Prostate gland (tissue), 2 donors: ENCODE measurements at regions not wholly inside any gene's neighbourhood (a gene's known extent, or its start where the extent isn't known, plus 50 kb on each side); places are given as distances from the start of the nearest gene placed in this dataset.

ENCODE experiments used
- DNase-seq: peaks from one replicate; pipeline ENCODE4 v3.0.0-alpha.2; 2019; ENCODE audit warnings: low spot score
- H3K27ac ChIP-seq, 2 donors: fragments of 200-600 bp; sonication (generic); 2 replicates each; pipeline ENCODE4 v1.5.1; 2017 to 2019
- H3K27me3 ChIP-seq: fragments of 200-600 bp; sonication (generic); replicated peaks from 2 replicates; pipeline ENCODE4 v1.5.1; 2019; ENCODE audit not compliant: insufficient read depth
- H3K36me3 ChIP-seq, 2 donors: fragments of 200-600 bp; sonication (generic); 1 replicate in 1 of 2; 2 replicates in 1 of 2; pipeline versions ENCODE4 v1.5.1 to v1.8.1; 2017 to 2019
- H3K4me1 ChIP-seq: fragments of 200-600 bp; sonication (generic); replicated peaks from 2 replicates; pipeline ENCODE4 v1.5.1; 2019
- H3K4me3 ChIP-seq, 2 donors: fragments of 200-600 bp; sonication (generic); 2 replicates each; pipeline ENCODE4 v1.5.1; 2017 to 2019
- H3K9me3 ChIP-seq: fragments of 200-600 bp; sonication (generic); 2 replicates; pipeline ENCODE4 v1.5.1; 2017
- POLR2A ChIP-seq: fragments of 450-650 bp; IDR thresholded peaks from one replicate; pipeline ENCODE4 v1.6.1; 2016; ENCODE audit warnings: antibody characterized with exemption, mild to moderate bottlenecking
- POLR2AphosphoS5 ChIP-seq: sonication (generic); formaldehyde crosslinking; IDR thresholded peaks from one replicate; pipeline ENCODE4 v1.6.1; 2017; ENCODE audit warnings: antibody characterized with exemption
- WGBS: methylation state at CpG from one replicate; pipeline ENCODE4 v1.1.5; 2018; 5-methylcytosine and 5-hydroxymethylcytosine counted together
- intact Hi-C: fragments of 100-400 bp; cut with DNase I; formaldehyde crosslinking; loops from one replicate; pipeline ENCODE4 v1.14.2; 2022
- TF ChIP-seq, protein P1 (sequence below), 4 experiments: fragments of 200-600 bp in 2 of 4; fragments of 450-650 bp in 2 of 4; sonication (generic) in 2 of 4; IDR thresholded peaks; 1 replicate in 3 of 4; 2 replicates in 1 of 4; pipeline ENCODE4 v1.5.1; 2016 to 2019; ENCODE audit warnings: antibody characterized with exemption in 4 of 4, mild to moderate bottlenecking in 2 of 4, moderate library complexity in 2 of 4

- no peak for DNase-seq
- H3K36me3 ChIP-seq: no peaks in the 10 kb centered on the region
- no peak for TF ChIP-seq POLR2A
- TF ChIP-seq POLR2AphosphoS5: no peak
- TF ChIP-seq, protein P1, sequence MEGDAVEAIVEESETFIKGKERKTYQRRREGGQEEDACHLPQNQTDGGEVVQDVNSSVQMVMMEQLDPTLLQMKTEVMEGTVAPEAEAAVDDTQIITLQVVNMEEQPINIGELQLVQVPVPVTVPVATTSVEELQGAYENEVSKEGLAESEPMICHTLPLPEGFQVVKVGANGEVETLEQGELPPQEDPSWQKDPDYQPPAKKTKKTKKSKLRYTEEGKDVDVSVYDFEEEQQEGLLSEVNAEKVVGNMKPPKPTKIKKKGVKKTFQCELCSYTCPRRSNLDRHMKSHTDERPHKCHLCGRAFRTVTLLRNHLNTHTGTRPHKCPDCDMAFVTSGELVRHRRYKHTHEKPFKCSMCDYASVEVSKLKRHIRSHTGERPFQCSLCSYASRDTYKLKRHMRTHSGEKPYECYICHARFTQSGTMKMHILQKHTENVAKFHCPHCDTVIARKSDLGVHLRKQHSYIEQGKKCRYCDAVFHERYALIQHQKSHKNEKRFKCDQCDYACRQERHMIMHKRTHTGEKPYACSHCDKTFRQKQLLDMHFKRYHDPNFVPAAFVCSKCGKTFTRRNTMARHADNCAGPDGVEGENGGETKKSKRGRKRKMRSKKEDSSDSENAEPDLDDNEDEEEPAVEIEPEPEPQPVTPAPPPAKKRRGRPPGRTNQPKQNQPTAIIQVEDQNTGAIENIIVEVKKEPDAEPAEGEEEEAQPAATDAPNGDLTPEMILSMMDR (IDR thresholded peaks at IDR 0.05): no peak
- H3K9me3 ChIP-seq: no peaks in the 10 kb centered on the region
- whole genome bisulfite sequencing: 65% methylated on average over 8 of the region's 8 CpGs
- H3K27ac ChIP-seq: no peak overlapping the region
- no peak overlapping the region for H3K4me3 ChIP-seq
- no peaks in the 10 kb centered on the region for H3K4me1 ChIP-seq
- no peaks in the 10 kb centered on the region for H3K27me3 ChIP-seq
- intact Hi-C loops: no loop called here
Observed at GRCh38 chr2:45220227-45220626, 211.0 kb upstream of the SIX2 start.

DNA sequence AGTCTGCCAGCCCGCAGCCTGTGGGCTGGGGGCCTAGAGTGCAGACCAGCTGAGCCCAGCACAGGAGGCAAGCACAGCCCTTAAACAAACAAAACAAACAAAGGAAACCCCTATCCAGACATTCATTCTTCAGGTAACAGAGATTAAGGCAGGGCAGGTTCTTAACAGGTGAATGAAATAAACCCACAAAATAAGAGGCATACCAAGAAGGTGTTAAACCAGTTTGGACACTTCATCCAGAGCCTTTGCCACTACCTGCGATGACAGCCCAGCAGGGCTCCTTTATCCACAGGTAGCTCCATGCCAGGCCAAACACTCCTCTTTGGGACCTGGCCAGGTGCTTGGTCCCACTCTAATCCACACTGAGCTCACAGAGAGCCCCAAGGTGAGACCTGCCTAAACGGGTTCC, 209.7 kb upstream of the SIX2 start:
- H3K4me1 ChIP-seq: no peaks in the 10 kb centered on the region
- H3K27ac ChIP-seq: no peak overlapping the region
- no peaks in the 10 kb centered on the region for H3K36me3 ChIP-seq
- H3K9me3 ChIP-seq: no peaks in the 10 kb centered on the region
- peak; percentile 43 for DNase-seq
- no peak overlapping the region for H3K4me3 ChIP-seq
- intact Hi-C loops: no loop called here
- TF ChIP-seq POLR2A (no peak), POLR2AphosphoS5 (peak; percentile 43)
- no peaks in the 10 kb centered on the region for H3K27me3 ChIP-seq
- WGBS: 28% methylated on average over 3 of the region's 3 CpGs

DNA sequence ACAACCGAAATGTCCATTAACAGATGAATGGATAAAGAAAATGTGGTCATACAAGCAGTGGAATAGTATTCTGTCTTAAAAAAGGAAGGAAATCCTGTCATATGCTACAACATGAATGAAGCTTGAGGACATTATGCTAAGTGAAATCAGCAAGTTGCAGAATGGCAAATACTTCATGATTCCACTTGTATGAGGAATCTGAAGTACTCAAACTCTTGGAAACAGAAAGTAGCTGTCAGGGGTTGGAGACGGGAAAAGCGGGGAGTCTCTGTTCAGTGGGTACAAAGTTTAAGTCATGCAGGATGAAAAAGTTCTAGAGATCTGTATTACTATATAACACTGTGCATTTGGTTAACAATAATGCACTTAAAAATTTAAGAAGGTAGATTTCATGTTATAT, 209.0 kb upstream of the SIX2 start:
- Histone ChIP-seq H3K36me3 (no peaks in the 10 kb centered on the region), H3K4me1 (no peaks in the 10 kb centered on the region), H3K9me3 (no peaks in the 10 kb centered on the region), H3K4me3 (no peak overlapping the region), H3K27me3 (no peaks in the 10 kb centered on the region), H3K27ac (no peak overlapping the region)
- intact Hi-C loops: no loop called here
- TF ChIP-seq POLR2AphosphoS5 (no peak), POLR2A (no peak)
- TF ChIP-seq, protein P1 (IDR thresholded peaks at IDR 0.05): no peak
- no peak for DNase-seq
- WGBS: 98% methylated on average over 3 of the region's 3 CpGs

DNA sequence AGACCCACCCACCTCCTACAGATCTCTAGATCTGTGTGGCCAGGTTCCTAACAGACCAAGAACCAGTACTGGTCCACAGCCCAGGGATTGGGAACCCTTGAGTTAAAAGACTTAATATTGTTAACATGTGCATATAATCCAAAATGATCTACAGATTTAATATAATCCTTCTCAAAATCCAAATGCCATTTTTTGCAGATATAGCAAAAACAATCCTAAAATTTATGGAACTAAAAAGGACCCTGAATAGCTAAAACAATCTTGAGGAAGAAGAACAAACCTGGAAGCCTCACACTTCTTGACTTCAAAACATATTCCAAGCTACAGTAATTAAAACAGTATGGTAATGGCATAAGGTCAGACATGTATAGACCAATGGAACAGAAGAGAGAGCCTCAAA, 206.9 kb upstream of the SIX2 start:
- no peak for DNase-seq
- H3K27ac ChIP-seq: no peak overlapping the region
- no peak overlapping the region for H3K4me3 ChIP-seq
- no peaks in the 10 kb centered on the region for H3K4me1 ChIP-seq
- intact Hi-C loops: no loop called here
- H3K36me3 ChIP-seq: no peaks in the 10 kb centered on the region
- no peaks in the 10 kb centered on the region for H3K27me3 ChIP-seq
- TF ChIP-seq, protein P1 (IDR thresholded peaks at IDR 0.05): no peak
- H3K9me3 ChIP-seq: no peaks in the 10 kb centered on the region

DNA sequence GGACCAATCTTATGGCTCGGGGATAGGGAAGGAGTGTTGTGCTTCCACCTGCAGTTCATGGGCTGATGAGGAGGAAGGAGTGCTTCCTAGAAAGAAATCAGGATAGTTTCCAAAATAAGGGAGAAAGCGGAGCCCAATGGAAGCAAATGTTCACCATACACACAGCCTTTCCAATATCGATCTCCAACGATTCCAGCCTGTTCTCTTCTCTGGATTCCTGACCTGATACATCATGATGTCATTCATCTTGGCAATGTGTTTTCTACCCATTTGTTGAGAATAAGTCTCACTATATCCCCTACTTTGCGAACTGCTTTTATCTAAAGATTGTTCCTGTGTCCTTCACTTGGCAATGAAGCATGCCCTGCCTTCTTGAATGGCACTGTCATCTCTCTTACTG, 205.3 kb upstream of the SIX2 start:
- TF ChIP-seq POLR2AphosphoS5 (no peak), POLR2A (no peak)
- TF ChIP-seq, protein P1 (IDR thresholded peaks at IDR 0.05): no peak
- Histone ChIP-seq H3K4me1 (no peaks in the 10 kb centered on the region), H3K27me3 (no peaks in the 10 kb centered on the region), H3K9me3 (no peaks in the 10 kb centered on the region), H3K36me3 (no peaks in the 10 kb centered on the region), H3K4me3 (no peak overlapping the region), H3K27ac (no peak overlapping the region)
- 93% methylated on average over 5 of the region's 5 CpGs for WGBS
- intact Hi-C loops: no loop called here
- no peak for DNase-seq
